ENCODE measurements at regions not wholly inside any gene's neighbourhood (a gene's known extent, or its start where the extent isn't known, plus 50 kb on each side); places are given as distances from the start of the nearest gene placed in this dataset.

GRCh38 chr18:44626807-44627206 lies 53.9 kb upstream of the SETBP1 start:
- no peaks in the 10 kb centered on the region for H3K4me1 ChIP-seq
- 81 to 88% methylated on average over 1 to 2 of the region's 2 CpGs for WGBS, 2 donors (ENCODE audit: low coverage in 1 of 2)
- H3K36me3 ChIP-seq, result no peaks in the 10 kb centered on the region
- TF ChIP-seq CTCF (IDR thresholded peaks at IDR 0.05) (no peak), POLR2A (IDR thresholded peaks at IDR 0.05) (no peak), POLR2AphosphoS5 (IDR thresholded peaks at IDR 0.05) (no peak), EP300 (IDR thresholded peaks at IDR 0.05) (no peak)
- H3K9me3 ChIP-seq, result no peaks in the 10 kb centered on the region
- ATAC-seq, result no peak
- no peak overlapping the region for H3K4me3 ChIP-seq
- no peaks in the 10 kb centered on the region for H3K27me3 ChIP-seq
- no peak overlapping the region for H3K27ac ChIP-seq

- H3K27ac ChIP-seq, result no peak overlapping the region
- H3K9me3 ChIP-seq, result no peaks in the 10 kb centered on the region
- WGBS, 2 donors (ENCODE audit: low coverage in 1 of 2), result 43 to 61% methylated on average over 1 to 3 of the region's 3 CpGs
- TF ChIP-seq CTCF (IDR thresholded peaks at IDR 0.05) (no peak), EP300 (IDR thresholded peaks at IDR 0.05) (no peak), POLR2AphosphoS5 (IDR thresholded peaks at IDR 0.05) (no peak), POLR2A (IDR thresholded peaks at IDR 0.05) (no peak)
- no peak overlapping the region for H3K4me3 ChIP-seq
- no peaks in the 10 kb centered on the region for H3K27me3 ChIP-seq
- no peak for ATAC-seq
- H3K4me1 ChIP-seq, result no peaks in the 10 kb centered on the region
- H3K36me3 ChIP-seq, result no peaks in the 10 kb centered on the region
These were observed 53.4 kb upstream of the SETBP1 start for GRCh38 chr18:44627280-44627679.

DNA sequence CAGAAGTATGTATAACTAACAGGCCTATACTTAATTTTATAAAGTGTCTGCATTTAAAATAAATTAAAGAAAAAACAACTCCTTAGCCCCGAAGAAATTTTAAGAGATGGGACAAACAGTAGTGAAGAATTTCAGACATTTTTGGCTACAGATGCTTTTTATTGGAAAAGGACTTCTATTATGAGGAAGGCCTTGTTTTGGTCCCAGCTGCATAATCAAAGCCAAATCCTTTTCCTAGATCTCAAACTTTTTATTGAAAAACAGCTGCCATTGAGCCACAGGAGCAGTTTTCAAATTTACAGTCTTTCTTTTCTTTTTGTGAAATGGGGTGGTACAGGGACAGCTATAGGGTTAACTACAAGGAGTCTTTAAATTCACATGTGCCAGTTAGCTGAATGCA lies 51.3 kb upstream of the SETBP1 start:
- WGBS, 2 donors (ENCODE audit: low coverage in 1 of 2), result 22 to 39% methylated on average over 1 of the region's 1 CpG
- ATAC-seq, result no peak

DNA sequence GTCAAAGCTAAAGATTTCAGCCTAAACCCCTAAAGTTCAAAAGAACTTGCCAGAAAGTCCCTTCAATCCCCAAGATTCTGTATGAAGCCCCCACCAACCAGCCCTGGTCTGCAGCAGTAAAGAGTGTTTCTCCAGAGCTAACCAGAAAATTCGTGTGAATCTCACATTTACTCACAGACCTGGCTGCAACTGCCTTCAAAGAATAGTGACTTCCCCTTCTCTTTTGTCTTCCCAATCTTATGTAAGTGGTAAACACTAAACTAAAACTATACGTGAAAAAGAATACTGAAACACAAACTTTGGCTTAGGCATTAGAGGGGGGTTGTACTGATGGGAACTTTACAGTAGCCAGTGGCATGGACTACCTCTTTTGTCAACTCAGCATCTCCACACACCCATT lies 50.6 kb upstream of the SETBP1 start:
- Histone ChIP-seq H3K4me1 (no peaks in the 10 kb centered on the region), H3K27me3 (no peaks in the 10 kb centered on the region), H3K4me3 (no peak overlapping the region), H3K27ac (no peak overlapping the region), H3K9me3 (no peaks in the 10 kb centered on the region), H3K36me3 (no peaks in the 10 kb centered on the region)
- TF ChIP-seq EP300 (IDR thresholded peaks at IDR 0.05) (no peak), POLR2AphosphoS5 (IDR thresholded peaks at IDR 0.05) (no peak), POLR2A (IDR thresholded peaks at IDR 0.05) (no peak), CTCF (IDR thresholded peaks at IDR 0.05) (no peak)
- no peak for ATAC-seq
- WGBS, 2 donors (ENCODE audit: low coverage in 1 of 2), result 73 to 74% methylated on average over 2 of the region's 2 CpGs

More for the DNA sequence above, 51.3 kb upstream of the SETBP1 start:
- no peaks in the 10 kb centered on the region for H3K4me1 ChIP-seq
- H3K27ac ChIP-seq, result no peak overlapping the region
- H3K27me3 ChIP-seq, result no peaks in the 10 kb centered on the region
- no peak for TF ChIP-seq EP300 (IDR thresholded peaks at IDR 0.05)
- TF ChIP-seq POLR2A (IDR thresholded peaks at IDR 0.05), result no peak
- TF ChIP-seq CTCF (IDR thresholded peaks at IDR 0.05), result no peak
- no peak for TF ChIP-seq POLR2AphosphoS5 (IDR thresholded peaks at IDR 0.05)
- H3K4me3 ChIP-seq, result no peak overlapping the region
- no peaks in the 10 kb centered on the region for H3K9me3 ChIP-seq
- no peaks in the 10 kb centered on the region for H3K36me3 ChIP-seq

Small RNA genes in the stretch of these regions (small RNA-seq; reads per million reads assigned to genes)
- gene RNA5SP455, result 0 reads per million in 4 donors

All from gastroesophageal sphincter (tissue), 4 donors.